Activated T-cell treated with anti-CD3 and anti-CD28 coated beads, Interleukin-2, amount 50 U/mL, for 24 hours (primary cell): ENCODE measurements at regions not wholly inside any gene's neighbourhood (a gene's known extent, or its start where the extent isn't known, plus 50 kb on each side); places are given as distances from the start of the nearest gene placed in this dataset.
"Not testable (repeated sequence)": the region's sequence is repeated elsewhere in the genome, so short reads cannot be mapped to it uniquely, and the experiment has no call there.

Source experiments
- DNase-seq: peaks from one replicate; pipeline ENCODE4 v3.0.0-alpha.2; 2020
- H3K27ac Mint-ChIP-seq: 2 replicates; pipeline ENCODE4 v1.8.0; 2020; ENCODE audit warnings: mild to moderate bottlenecking, mixed read lengths
- H3K27me3 Mint-ChIP-seq: 2 replicates; pipeline ENCODE4 v1.8.0; 2020; ENCODE audit warnings: mixed read lengths
- H3K36me3 Mint-ChIP-seq: 2 replicates; pipeline ENCODE4 v1.8.0; 2020; ENCODE audit warnings: low read depth, mixed read lengths
- H3K4me1 Mint-ChIP-seq: 2 replicates; pipeline ENCODE4 v1.8.0; 2020; ENCODE audit warnings: low read depth, mixed read lengths
- H3K4me3 Mint-ChIP-seq: 2 replicates; pipeline ENCODE4 v1.8.0; 2020; ENCODE audit warnings: mild to moderate bottlenecking, moderate library complexity, mixed read lengths
- H3K9me3 Mint-ChIP-seq: 2 replicates; pipeline ENCODE4 v1.8.0; 2020; ENCODE audit warnings: mixed read lengths

DNA sequence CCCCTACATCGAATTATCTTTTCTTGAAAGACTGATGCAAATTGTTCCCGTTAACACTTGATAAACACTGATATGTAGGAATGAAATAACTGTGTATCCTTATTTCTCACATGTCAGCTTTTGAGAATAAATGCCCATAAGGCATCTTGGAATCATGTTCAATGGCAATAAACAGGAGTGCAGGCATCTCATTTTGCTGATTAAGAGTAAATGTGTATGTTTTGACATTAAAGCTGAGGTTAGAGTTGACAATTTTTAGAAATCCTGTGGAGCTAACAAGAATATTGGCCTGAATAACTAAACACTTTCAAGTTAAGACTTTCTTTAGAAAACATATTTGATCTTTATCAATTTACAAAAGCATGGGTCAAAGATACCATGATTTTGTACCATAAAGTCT is 646.2 kb upstream of the MIR17HG start:
- Mint-ChIP-seq H3K4me1 (no peaks in the 10 kb centered on the region), H3K9me3 (peaks cover 5% of the 10 kb centered on the region), H3K27ac (no peak overlapping the region), H3K36me3 (no peaks in the 10 kb centered on the region), H3K27me3 (no peaks in the 10 kb centered on the region), H3K4me3 (no peak overlapping the region)
- no peak for DNase-seq

DNA sequence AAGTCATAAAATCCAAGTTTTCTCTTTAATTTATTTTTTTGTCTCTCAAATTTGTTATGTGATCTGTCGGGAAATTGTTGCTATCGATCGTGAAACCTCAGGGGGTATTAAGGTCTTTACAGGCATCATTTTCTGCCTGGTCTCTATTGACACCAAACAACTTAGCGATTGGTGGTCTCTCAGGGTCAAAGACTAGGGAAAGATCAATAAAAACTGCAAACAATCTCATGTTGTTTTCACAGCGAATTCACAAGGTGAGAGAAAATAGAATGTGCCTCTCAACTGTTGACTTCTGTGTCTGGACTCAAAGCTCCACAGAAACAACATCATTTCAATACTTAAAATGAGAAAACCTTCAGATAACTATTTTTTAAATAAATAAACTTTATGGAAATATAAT is 645.4 kb upstream of the MIR17HG start:
- H3K4me3 Mint-ChIP-seq, result no peak overlapping the region
- no peaks in the 10 kb centered on the region for H3K4me1 Mint-ChIP-seq
- no peaks in the 10 kb centered on the region for H3K36me3 Mint-ChIP-seq
- H3K27me3 Mint-ChIP-seq, result no peaks in the 10 kb centered on the region
- peaks cover 5% of the 10 kb centered on the region for H3K9me3 Mint-ChIP-seq
- H3K27ac Mint-ChIP-seq, result no peak overlapping the region
- no peak for DNase-seq

DNA sequence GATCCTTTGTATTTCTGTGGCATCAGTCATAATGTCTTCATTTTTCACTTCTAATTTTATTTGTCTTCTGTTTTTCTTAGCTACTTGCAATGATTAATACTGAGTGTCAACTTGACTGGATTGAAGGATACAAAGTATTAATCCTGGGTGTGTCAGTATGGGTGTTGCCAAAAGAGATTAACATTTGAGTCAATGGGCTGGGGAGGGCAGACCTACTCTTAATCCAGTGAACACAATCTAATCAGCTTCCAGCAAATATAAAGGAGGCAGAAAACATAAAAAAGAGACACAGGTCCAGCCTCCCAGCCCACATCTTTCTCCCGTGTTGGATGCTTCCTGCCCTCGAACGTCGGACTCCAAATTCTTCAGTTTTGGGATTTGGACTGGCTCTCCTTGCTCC is 640.9 kb upstream of the MIR17HG start:
- Mint-ChIP-seq H3K27me3 (no peaks in the 10 kb centered on the region), H3K36me3 (no peaks in the 10 kb centered on the region), H3K4me3 (no peak overlapping the region), H3K4me1 (no peaks in the 10 kb centered on the region), H3K27ac (no peak overlapping the region), H3K9me3 (peaks cover 5% of the 10 kb centered on the region)
- DNase-seq, result no peak

DNA sequence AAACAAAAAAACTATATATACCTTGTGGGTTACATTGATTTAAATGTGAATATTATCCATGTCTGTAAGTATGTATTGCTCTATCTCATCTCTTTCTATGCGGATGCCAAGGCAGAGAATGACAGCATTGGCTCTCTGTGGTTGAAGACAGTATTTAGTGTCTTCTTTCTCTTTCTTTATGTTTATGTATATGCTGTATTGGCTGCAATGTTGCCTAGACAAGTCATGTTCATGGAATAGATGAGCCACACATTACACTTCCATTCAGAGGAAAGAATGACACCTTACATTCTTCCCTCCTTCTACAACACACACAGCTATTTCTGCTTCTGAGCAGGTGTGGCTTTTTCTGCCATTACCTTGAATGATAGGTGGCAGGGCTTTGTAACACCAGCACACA is 639.4 kb upstream of the MIR17HG start:
- Mint-ChIP-seq H3K27me3 (no peaks in the 10 kb centered on the region), H3K27ac (no peak overlapping the region), H3K36me3 (no peaks in the 10 kb centered on the region), H3K4me3 (no peak overlapping the region), H3K9me3 (peaks cover 5% of the 10 kb centered on the region), H3K4me1 (no peaks in the 10 kb centered on the region)
- DNase-seq, result no peak

DNA sequence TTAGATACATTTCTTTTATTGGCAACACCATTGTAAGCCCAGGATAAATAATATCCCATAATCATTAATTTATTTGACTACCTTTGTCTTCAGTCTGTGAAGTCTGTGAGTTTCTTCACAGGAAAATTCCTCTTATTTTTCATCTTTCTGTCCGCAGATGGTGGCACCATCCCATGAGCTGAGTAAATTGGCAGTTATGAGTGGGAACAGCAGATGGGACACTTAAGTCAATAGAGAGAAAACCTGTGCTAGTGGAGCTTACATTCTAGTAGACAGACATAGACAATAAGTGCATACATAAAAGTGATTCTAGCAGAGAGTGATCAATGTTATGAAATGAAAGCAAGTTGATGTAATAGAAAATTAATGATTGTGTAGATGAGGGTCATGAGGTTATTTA is 638.2 kb upstream of the MIR17HG start:
- no peak overlapping the region for H3K4me3 Mint-ChIP-seq
- no peak for DNase-seq
- no peaks in the 10 kb centered on the region for H3K27me3 Mint-ChIP-seq
- no peak overlapping the region for H3K27ac Mint-ChIP-seq
- H3K36me3 Mint-ChIP-seq, result no peaks in the 10 kb centered on the region
- no peaks in the 10 kb centered on the region for H3K4me1 Mint-ChIP-seq
- H3K9me3 Mint-ChIP-seq, result peaks cover 5% of the 10 kb centered on the region

DNA sequence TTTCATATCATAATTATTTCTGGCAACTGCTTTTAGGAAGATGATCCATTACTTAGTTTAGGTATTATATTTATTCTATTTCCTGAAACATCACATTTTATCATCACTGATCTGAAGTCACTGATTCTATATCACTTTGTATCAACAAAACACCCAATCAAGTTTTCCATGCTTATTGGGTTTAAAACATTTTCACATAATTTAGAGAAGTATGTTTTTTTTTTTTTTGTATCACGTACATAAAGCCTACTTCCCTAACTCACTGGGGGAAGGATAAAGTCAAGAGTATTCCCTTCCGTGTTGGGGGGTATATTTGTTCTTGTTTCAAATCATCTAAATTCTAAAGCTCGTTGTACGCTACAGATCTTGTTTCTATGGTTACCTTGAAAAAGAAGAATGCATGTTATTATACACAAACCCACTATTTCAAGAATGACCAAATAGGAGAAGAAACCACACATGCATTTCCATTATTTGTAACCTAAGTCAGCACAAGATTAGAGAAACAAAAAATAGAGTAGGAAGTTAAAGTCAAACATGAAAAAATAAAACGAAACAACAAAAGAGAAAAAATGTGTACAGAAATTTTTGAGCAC is 637.2 kb upstream of the MIR17HG start:
- no peak overlapping the region for H3K27ac Mint-ChIP-seq
- H3K27me3 Mint-ChIP-seq, result no peaks in the 10 kb centered on the region
- no peaks in the 10 kb centered on the region for H3K4me1 Mint-ChIP-seq
- H3K4me3 Mint-ChIP-seq, result no peak overlapping the region
- no peaks in the 10 kb centered on the region for H3K36me3 Mint-ChIP-seq
- no peak for DNase-seq
- H3K9me3 Mint-ChIP-seq, result peaks cover 2% of the 10 kb centered on the region

DNA sequence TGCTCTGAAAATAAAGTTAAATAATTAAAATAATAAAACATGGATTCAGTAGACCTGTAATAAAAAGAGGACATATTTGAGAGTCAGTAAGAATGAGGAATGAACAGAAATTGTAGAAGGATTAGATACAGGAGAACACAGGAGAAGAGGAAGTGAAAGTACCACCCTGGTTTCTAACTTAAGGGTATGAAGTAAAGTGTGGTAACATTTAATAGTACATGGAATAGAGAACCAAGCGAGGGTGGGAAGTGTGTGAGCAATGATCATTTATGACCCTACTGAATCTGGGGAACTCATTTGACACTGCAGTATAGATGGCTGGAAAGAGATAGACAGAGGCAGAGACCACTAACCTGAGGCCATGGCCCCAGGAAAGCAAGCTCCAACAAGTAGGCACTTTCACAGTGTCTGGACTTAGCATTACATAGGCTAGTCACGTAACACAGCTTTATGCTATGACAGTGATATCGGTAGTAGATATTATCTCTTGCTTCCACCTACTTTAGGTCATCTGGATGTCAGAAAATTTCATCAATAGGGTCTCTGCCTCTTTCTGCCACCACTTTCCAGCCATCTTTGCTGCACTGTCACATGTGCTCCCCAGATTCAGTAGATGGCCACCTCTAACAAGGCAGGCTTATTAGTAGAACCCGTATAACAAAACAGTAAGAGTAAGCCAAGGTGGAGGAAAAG is 633.9 kb upstream of the MIR17HG start:
- no peak for DNase-seq
- no peak overlapping the region for H3K4me3 Mint-ChIP-seq
- no peaks in the 10 kb centered on the region for H3K27me3 Mint-ChIP-seq
- no peak overlapping the region for H3K27ac Mint-ChIP-seq
- no peaks in the 10 kb centered on the region for H3K36me3 Mint-ChIP-seq
- H3K9me3 Mint-ChIP-seq, result peaks cover 4% of the 10 kb centered on the region
- no peaks in the 10 kb centered on the region for H3K4me1 Mint-ChIP-seq

DNA sequence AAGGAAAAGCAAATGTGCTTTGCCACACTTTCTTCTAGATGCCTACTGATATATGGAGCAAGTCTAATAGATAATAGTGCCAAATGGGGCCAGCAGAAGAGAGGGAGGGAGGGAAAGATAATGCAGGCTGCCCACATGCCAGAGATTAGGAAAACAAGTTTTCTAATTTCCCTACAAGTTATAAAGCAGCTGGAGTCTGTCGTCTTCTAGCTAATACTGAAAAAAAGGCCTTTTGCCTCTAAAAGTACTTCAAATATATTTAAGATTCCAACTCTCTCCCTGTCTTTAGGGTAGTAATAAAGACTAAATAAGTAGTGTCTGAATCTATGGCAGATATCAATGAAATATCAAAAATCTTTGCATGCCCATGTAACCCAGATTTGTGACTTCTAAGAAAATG is 632.0 kb upstream of the MIR17HG start:
- DNase-seq, result no peak
- Mint-ChIP-seq H3K9me3 (peaks cover 8% of the 10 kb centered on the region), H3K27me3 (no peaks in the 10 kb centered on the region), H3K4me3 (no peak overlapping the region), H3K36me3 (no peaks in the 10 kb centered on the region), H3K4me1 (no peaks in the 10 kb centered on the region), H3K27ac (no peak overlapping the region)

DNA sequence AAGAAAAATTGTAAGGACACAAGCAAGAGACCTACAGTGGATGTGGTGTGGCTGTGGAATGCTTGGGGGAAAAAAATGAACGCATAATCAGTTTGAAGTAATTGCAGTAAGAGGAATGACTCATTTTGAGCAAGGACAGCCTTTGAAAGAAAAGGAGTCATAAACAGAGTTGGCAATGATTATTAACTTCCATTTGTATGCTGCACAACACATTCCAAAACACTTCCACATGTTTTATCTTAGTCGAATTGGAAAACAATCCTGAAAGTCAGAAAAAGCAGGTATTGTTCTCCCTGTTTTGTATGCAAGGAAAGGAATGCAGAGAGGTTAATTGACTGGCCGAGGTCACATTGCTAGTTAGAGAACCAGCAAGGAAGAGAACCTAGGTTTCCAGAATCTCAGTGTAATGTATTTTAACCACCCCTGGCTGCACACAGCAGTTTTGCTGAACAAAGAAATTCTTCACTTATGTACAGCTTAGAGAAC is 630.0 kb upstream of the MIR17HG start:
- H3K36me3 Mint-ChIP-seq, result no peaks in the 10 kb centered on the region
- no peaks in the 10 kb centered on the region for H3K4me1 Mint-ChIP-seq
- H3K9me3 Mint-ChIP-seq, result peaks cover 11% of the 10 kb centered on the region
- DNase-seq, result no peak
- no peak overlapping the region for H3K4me3 Mint-ChIP-seq
- H3K27me3 Mint-ChIP-seq, result no peaks in the 10 kb centered on the region
- no peak overlapping the region for H3K27ac Mint-ChIP-seq

DNA sequence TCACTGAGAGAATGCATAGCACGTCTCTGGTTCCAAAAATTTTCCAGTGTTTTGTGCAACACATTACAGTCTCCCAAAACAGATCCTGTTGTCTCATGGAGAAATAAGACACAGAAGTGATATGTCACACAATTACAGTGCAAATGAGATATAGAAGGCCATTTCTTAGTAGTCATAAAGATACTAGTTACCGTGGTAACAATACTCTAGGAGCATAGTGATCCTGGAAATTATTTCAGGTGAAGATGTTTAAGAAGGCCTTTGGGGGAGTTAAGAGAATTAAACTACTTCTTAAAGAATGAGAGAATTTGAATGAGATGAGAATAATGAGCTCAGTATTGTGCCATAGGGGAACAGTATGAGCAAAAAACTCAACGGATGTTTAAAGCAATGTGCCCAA is 628.0 kb upstream of the MIR17HG start:
- Mint-ChIP-seq H3K27me3 (no peaks in the 10 kb centered on the region), H3K4me1 (no peaks in the 10 kb centered on the region), H3K36me3 (no peaks in the 10 kb centered on the region), H3K9me3 (peaks cover 11% of the 10 kb centered on the region), H3K4me3 (no peak overlapping the region), H3K27ac (no peak overlapping the region)
- no peak for DNase-seq

DNA sequence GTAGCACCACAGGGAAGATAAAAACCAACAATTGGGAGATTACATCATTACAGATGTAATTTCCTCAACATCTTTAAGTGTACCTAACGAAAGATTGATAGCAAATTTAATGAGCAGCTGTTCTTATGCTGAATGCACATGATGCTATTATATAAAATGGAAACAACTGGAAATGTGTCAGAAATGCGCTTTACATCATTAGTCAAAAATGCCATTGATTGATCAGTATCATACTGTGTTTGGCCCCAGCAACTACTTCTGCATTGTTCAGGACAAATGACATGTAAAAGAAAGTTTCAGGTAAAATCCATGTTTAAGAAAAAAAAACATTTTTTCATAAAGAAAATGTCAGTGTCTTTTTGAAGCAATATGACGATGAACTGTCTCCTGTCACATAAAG is 625.5 kb upstream of the MIR17HG start:
- Mint-ChIP-seq H3K9me3 (peaks cover 14% of the 10 kb centered on the region), H3K27ac (no peak overlapping the region), H3K36me3 (no peaks in the 10 kb centered on the region), H3K27me3 (no peaks in the 10 kb centered on the region), H3K4me3 (no peak overlapping the region), H3K4me1 (no peaks in the 10 kb centered on the region)
- no peak for DNase-seq

DNA sequence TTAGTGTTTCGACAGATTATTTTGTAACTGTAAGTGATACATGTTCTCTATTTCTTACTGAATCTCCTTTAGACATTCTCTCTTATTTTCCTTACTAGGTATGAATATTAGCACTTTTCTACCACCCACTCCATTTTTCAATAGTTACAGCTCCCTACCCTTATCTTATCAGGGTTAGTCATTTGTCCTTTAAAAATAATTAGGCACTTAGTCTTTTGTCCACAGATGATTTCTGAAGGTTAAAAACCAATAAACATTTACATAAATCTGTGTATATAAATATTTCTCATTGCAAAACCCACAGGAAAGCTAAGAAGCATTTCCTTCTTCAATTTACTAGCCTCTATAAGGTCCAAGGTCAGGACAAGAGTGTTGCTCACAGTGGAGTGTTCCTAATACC is 624.1 kb upstream of the MIR17HG start:
- Mint-ChIP-seq H3K36me3 (no peaks in the 10 kb centered on the region), H3K9me3 (peaks cover 12% of the 10 kb centered on the region), H3K4me1 (no peaks in the 10 kb centered on the region), H3K27me3 (no peaks in the 10 kb centered on the region), H3K4me3 (no peak overlapping the region), H3K27ac (no peak overlapping the region)
- DNase-seq, result no peak

DNA sequence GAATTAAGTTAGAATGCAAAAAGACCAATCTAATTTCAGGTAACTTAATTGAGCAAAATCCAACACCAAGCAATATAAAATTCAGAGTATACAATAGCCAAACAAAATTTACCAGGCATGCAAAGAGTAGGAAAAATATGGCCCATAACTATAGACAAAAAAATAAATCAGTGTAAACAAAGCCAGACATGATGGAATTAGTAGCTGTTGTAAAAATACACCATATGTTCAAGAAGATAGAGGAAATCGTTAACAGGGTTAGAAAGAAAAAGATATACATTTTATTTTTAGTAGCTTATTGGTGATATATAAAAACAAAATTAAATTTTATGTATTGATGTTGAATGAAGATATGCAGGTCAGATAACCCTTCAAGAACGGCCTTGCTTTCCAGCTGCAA is 621.1 kb upstream of the MIR17HG start:
- H3K4me1 Mint-ChIP-seq, result no peaks in the 10 kb centered on the region
- DNase-seq, result no peak
- H3K36me3 Mint-ChIP-seq, result no peaks in the 10 kb centered on the region
- H3K27ac Mint-ChIP-seq, result no peak overlapping the region
- H3K4me3 Mint-ChIP-seq, result no peak overlapping the region
- peaks cover 12% of the 10 kb centered on the region for H3K9me3 Mint-ChIP-seq
- H3K27me3 Mint-ChIP-seq, result no peaks in the 10 kb centered on the region

DNA sequence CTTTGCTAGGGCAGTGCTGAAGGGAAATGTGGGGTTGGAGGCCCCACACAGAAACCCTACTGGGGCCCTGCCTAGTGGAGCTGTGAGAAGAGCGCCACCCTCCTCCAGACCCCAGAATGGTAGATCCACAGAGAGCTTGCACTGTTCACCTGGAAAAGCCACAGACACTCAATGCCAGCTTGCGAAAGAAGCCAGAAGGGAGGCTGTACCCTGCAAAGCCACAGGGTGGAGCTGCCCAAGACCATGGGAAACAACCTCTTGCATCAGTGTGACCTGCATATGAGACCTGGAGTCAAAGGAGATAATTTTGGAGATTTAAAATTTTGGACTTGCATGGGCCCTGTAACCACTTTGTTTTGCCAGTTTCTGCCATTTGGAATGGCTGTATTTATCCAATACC is 615.4 kb upstream of the MIR17HG start:
- DNase-seq, result no peak
- H3K4me1 Mint-ChIP-seq, result no peaks in the 10 kb centered on the region

DNA sequence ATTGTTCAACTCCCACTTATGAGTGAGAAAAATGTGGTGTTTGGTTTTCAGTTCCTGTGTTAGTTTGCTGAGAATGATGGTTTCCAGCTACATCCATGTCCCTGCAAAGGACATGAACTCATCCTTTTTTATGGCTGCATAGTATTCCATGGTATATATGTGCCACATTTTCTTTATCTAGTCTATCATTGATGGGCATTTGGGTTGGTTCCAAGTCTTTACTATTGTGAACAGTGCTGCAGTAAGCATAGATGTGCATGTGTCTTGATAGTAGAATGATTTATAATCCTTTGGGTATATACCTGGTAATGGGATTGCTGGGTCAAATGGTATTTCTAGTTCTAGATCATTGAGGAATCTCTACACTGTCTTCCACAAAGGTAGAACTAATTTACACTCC is 613.0 kb upstream of the MIR17HG start:
- not testable (repeated sequence) for H3K27me3 Mint-ChIP-seq, H3K4me3 Mint-ChIP-seq, H3K36me3 Mint-ChIP-seq, H3K27ac Mint-ChIP-seq, H3K4me1 Mint-ChIP-seq, DNase-seq
- peaks cover 18% of the 10 kb centered on the region for H3K9me3 Mint-ChIP-seq

More for the DNA sequence above, 615.4 kb upstream of the MIR17HG start:
- Mint-ChIP-seq H3K27ac (no peak overlapping the region), H3K36me3 (no peaks in the 10 kb centered on the region), H3K27me3 (no peaks in the 10 kb centered on the region), H3K9me3 (peaks cover 17% of the 10 kb centered on the region), H3K4me3 (no peak overlapping the region)
